ENCODE measurements at regions not wholly inside any gene's neighbourhood (a gene's known extent, or its start where the extent isn't known, plus 50 kb on each side); places are given as distances from the start of the nearest gene placed in this dataset.
A peak's percentile ranks its signal among the peaks of the same experiment; 100 is the strongest.

DNA sequence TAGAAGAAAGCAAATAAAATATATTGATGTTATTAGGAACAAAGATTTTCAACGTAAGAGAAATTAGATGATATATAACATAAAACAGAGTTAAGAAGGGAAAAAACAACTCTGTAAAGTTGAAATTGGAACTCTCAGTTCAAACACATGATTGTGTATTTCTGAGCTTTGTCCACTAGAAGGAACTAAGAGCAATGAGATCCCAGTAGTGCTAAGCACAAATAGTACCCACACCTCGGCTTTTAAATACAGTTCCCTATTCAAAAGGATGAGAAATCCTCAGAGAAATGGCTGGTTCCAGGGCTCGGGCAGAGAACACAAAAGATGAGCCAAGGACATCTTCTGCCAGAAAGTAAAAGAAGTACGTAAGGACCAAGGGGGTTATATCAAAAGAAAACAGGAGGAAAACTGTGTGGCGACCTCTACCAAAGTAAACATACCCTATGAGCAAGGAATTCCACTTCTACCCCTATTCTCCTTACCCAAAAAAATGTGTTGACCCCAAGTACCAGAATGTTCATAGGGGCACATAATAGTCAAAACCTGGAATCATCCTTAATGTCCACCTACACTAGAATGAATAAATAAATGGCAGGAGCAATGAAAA lies 96.6 kb downstream of the SPTSSA start:
- no peak for DNase-seq
- no peak overlapping the region for H3K27ac Mint-ChIP-seq (ENCODE audit: unreplicated experiment)

GRCh38 chr14:34364201-34364600 lies 97.8 kb downstream of the SPTSSA start:
- Mint-ChIP-seq H3K36me3 (ENCODE audit: unreplicated experiment) (no peaks in the 10 kb centered on the region), H3K4me3 (ENCODE audit: unreplicated experiment) (no peak overlapping the region), H3K27ac (ENCODE audit: unreplicated experiment) (no peak overlapping the region), H3K9me3 (ENCODE audit: unreplicated experiment) (peaks cover 2% of the 10 kb centered on the region), H3K4me1 (ENCODE audit: low read depth, unreplicated experiment) (peaks cover 17% of the 10 kb centered on the region), H3K27me3 (ENCODE audit: unreplicated experiment) (no peaks in the 10 kb centered on the region)
- no peak for DNase-seq
- no peak for TF ChIP-seq CTCF (IDR thresholded peaks at IDR 0.05; ENCODE audit: partially characterized antibody, unreplicated experiment)

More for the DNA sequence above, 96.6 kb downstream of the SPTSSA start:
- TF ChIP-seq CTCF (IDR thresholded peaks at IDR 0.05; ENCODE audit: partially characterized antibody, unreplicated experiment) = peak; percentile 19
- H3K9me3 Mint-ChIP-seq (ENCODE audit: unreplicated experiment) = peaks cover 2% of the 10 kb centered on the region
- H3K4me3 Mint-ChIP-seq (ENCODE audit: unreplicated experiment) = no peak overlapping the region
- H3K27me3 Mint-ChIP-seq (ENCODE audit: unreplicated experiment) = no peaks in the 10 kb centered on the region
- H3K4me1 Mint-ChIP-seq (ENCODE audit: low read depth, unreplicated experiment) = peaks cover 9% of the 10 kb centered on the region
- H3K36me3 Mint-ChIP-seq (ENCODE audit: unreplicated experiment) = no peaks in the 10 kb centered on the region

DNA sequence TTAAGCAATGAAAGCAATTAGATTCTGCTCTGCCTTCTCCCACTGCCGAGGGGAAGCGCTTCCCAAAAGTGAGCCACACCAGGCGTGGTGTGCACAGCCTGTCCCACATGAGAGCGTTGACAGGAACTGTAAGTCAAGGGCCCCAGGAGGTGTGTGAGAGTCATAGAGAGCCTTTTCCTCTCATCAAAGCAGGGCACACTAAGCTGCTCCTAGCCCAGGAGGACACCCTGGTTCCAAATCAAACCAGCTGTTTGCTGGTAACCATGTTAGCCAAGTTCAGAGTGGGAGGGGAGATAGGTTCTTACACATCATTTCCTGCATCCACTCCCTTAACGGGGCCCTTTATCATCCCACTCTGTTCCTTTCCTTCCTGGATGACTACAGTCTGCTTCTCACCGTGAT lies 98.3 kb downstream of the SPTSSA start:
- Mint-ChIP-seq H3K27me3 (ENCODE audit: unreplicated experiment) (no peaks in the 10 kb centered on the region), H3K4me1 (ENCODE audit: low read depth, unreplicated experiment) (peaks cover 17% of the 10 kb centered on the region), H3K9me3 (ENCODE audit: unreplicated experiment) (peaks cover 2% of the 10 kb centered on the region), H3K4me3 (ENCODE audit: unreplicated experiment) (no peak overlapping the region), H3K27ac (ENCODE audit: unreplicated experiment) (no peak overlapping the region), H3K36me3 (ENCODE audit: unreplicated experiment) (no peaks in the 10 kb centered on the region)
- TF ChIP-seq CTCF (IDR thresholded peaks at IDR 0.05; ENCODE audit: partially characterized antibody, unreplicated experiment) = no peak
- no peak for DNase-seq

DNA sequence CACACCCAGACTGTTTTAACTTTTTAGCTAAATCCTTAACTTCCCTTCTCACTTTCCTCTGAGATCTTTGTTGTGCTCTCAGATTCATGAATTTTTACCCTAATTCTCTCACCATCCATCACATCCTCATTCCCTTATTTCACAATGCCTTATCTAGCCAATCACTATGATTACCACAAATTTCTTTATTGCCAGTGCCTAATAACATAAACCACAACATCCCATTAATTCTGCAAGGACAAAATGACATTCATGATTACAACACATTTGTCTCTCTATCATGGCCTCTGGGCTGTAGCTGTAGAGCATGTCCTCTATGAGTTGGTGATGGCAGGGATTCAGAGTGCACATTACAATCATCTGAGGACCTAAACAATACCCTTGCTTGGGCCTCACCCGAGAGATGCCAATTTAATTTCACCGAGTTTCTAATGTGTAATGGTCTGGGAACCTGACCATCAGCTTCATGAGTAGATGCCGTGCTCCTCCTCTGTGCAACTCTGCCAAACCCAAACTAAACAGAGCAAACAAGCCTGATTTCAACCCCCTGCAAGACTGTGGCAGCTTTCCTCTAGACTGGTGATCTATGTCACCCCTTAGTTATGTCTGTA lies 99.3 kb downstream of the SPTSSA start:
- TF ChIP-seq CTCF (IDR thresholded peaks at IDR 0.05; ENCODE audit: partially characterized antibody, unreplicated experiment) = no peak
- DNase-seq = no peak
- no peak overlapping the region for H3K4me3 Mint-ChIP-seq (ENCODE audit: unreplicated experiment)
- no peaks in the 10 kb centered on the region for H3K27me3 Mint-ChIP-seq (ENCODE audit: unreplicated experiment)
- no peak overlapping the region for H3K27ac Mint-ChIP-seq (ENCODE audit: unreplicated experiment)
- no peaks in the 10 kb centered on the region for H3K36me3 Mint-ChIP-seq (ENCODE audit: unreplicated experiment)
- peaks cover 17% of the 10 kb centered on the region for H3K4me1 Mint-ChIP-seq (ENCODE audit: low read depth, unreplicated experiment)
- peaks cover 2% of the 10 kb centered on the region for H3K9me3 Mint-ChIP-seq (ENCODE audit: unreplicated experiment)

DNA sequence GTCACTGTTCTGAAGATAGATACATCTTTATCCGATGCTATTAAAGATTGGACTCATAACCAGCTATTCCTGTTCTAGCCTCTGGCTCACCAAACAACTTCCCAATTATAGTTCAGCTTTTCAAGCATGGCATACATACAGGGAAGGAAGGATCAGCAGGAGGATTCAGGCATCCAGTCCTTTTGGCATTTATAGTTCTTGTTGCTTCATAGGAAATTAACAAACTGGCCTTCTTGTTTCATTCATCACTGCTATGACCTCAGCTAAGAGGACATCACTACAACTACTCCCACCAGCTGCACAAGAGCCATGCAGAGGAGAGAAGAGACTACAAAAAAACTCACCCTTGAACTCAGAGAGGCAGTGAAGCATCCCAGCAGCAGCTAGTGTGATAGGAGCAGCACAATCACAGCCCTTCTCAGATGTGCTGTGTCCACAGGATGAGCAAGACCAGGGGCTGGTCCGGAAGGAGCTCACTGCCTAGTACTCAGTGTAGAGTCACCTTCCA lies 100.5 kb downstream of the SPTSSA start:
- TF ChIP-seq CTCF (IDR thresholded peaks at IDR 0.05; ENCODE audit: partially characterized antibody, unreplicated experiment) = no peak
- H3K36me3 Mint-ChIP-seq (ENCODE audit: unreplicated experiment) = no peaks in the 10 kb centered on the region
- H3K9me3 Mint-ChIP-seq (ENCODE audit: unreplicated experiment) = peaks cover 2% of the 10 kb centered on the region
- H3K27ac Mint-ChIP-seq (ENCODE audit: unreplicated experiment) = no peak overlapping the region
- H3K4me3 Mint-ChIP-seq (ENCODE audit: unreplicated experiment) = no peak overlapping the region
- no peak for DNase-seq
- H3K4me1 Mint-ChIP-seq (ENCODE audit: low read depth, unreplicated experiment) = peaks cover 17% of the 10 kb centered on the region
- H3K27me3 Mint-ChIP-seq (ENCODE audit: unreplicated experiment) = no peaks in the 10 kb centered on the region
